PFSK-1 (cell line): ENCODE measurements at regions not wholly inside any gene's neighbourhood (a gene's known extent, or its start where the extent isn't known, plus 50 kb on each side); places are given as distances from the start of the nearest gene placed in this dataset.

Experiments
- FOXP2 ChIP-seq: optimal IDR thresholded peaks from 2 replicates; pipeline ENCODE3; 2011; ENCODE audit warnings: borderline replicate concordance, control low read depth, inconsistent platforms; ENCODE audit not compliant: insufficient read depth; ENCODE audit errors: extremely low read length, extremely low read depth
- POLR2AphosphoS5 ChIP-seq: IDR thresholded peaks from 2 replicates; pipeline ENCODE4 v1.6.1; 2012; ENCODE audit warnings: low read depth, mild to moderate bottlenecking, control low read depth, low read length, moderate library complexity
- SIN3A ChIP-seq: IDR thresholded peaks from 2 replicates; pipeline ENCODE4 v1.6.1; 2012; ENCODE audit warnings: mild to moderate bottlenecking, low read length, moderate library complexity, borderline replicate concordance; ENCODE audit not compliant: insufficient read depth
- TAF1 ChIP-seq: IDR thresholded peaks from 2 replicates; pipeline ENCODE4 v1.6.1; 2012; ENCODE audit warnings: low read length, control low read depth, borderline replicate concordance; ENCODE audit not compliant: insufficient read depth
- TF ChIP-seq, protein P1 (sequence below), 2 experiments: IDR thresholded peaks; 2 replicates each; pipeline versions ENCODE4 v1.6.1 to v1.8.0; 2011 to 2012; ENCODE audit warnings: low read depth in 2 of 2, low read length in 2 of 2, control low read depth in 1 of 2, inconsistent platforms in 1 of 2, mild to moderate bottlenecking in 1 of 2, moderate library complexity in 1 of 2; ENCODE audit not compliant: insufficient read depth in 1 of 2

DNA sequence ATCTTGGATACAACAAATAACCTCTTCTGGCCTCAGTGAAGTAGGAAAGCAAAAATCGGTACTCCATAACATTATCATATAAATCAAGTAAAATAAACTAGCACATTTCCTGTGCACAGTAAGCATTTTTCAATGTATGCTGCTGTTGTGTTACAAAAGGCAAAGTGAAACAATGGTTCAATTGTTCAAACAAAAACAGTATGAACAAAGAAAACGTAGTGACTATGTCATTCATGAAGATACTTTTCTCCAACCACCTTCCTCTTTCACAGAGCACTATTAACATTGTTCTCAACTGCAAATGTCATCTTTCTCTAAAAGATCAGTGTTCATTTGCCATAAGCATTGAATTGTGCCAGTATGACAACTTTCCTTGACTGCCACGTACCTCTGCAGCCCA is 318.6 kb upstream of the PRDM1 start:
- no peak for TF ChIP-seq FOXP2
- TF ChIP-seq SIN3A, result no peak
- no peak for TF ChIP-seq TAF1
- no peak for TF ChIP-seq POLR2AphosphoS5
- TF ChIP-seq, protein P1, sequence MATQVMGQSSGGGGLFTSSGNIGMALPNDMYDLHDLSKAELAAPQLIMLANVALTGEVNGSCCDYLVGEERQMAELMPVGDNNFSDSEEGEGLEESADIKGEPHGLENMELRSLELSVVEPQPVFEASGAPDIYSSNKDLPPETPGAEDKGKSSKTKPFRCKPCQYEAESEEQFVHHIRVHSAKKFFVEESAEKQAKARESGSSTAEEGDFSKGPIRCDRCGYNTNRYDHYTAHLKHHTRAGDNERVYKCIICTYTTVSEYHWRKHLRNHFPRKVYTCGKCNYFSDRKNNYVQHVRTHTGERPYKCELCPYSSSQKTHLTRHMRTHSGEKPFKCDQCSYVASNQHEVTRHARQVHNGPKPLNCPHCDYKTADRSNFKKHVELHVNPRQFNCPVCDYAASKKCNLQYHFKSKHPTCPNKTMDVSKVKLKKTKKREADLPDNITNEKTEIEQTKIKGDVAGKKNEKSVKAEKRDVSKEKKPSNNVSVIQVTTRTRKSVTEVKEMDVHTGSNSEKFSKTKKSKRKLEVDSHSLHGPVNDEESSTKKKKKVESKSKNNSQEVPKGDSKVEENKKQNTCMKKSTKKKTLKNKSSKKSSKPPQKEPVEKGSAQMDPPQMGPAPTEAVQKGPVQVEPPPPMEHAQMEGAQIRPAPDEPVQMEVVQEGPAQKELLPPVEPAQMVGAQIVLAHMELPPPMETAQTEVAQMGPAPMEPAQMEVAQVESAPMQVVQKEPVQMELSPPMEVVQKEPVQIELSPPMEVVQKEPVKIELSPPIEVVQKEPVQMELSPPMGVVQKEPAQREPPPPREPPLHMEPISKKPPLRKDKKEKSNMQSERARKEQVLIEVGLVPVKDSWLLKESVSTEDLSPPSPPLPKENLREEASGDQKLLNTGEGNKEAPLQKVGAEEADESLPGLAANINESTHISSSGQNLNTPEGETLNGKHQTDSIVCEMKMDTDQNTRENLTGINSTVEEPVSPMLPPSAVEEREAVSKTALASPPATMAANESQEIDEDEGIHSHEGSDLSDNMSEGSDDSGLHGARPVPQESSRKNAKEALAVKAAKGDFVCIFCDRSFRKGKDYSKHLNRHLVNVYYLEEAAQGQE (IDR thresholded peaks at IDR 0.05; ENCODE audit: insufficient read depth in 1 of 2, low read depth in 2 of 2, low read length in 2 of 2), result no peak

DNA sequence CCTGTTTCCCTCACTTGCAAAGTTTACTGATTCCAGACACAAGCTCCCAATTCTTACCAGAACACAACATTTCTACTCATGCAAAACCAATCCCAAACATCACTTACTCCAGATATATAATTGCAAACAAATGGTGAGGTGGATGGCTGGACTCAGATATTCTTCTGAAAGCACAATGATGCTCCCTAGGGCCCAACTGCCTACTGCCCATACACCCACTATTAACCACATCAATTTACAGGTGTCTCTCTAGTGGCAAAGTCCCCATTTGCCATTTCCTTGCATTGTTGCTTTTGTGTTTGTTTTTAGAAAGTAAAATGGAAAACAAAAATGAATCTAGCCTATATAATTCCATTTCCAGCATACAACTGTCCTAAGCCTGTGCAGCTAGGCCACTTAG is 320.9 kb upstream of the PRDM1 start:
- TF ChIP-seq FOXP2 (no peak), TAF1 (no peak), SIN3A (no peak), POLR2AphosphoS5 (no peak)
- TF ChIP-seq, protein P1 (IDR thresholded peaks at IDR 0.05; ENCODE audit: insufficient read depth in 1 of 2, low read depth in 2 of 2, low read length in 2 of 2), result no peak

DNA sequence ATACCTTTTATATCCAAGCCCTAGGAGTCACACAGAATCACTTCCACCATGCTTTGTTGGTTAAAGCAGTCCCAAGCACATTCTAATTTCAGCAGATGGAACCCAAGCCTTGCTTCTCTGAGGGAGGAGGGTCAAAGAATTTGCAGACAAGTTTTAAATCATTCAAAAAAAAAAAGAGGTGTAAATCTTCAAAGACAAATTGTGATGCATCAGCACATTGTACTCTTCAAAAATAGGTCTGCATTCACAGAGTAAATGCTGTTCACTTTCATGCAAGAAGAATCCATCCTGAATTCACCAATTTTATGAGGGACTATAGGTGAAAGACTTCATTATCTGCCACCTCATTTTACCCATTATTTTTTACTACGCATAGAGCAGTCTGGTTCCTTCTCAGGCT is 321.8 kb upstream of the PRDM1 start:
- TF ChIP-seq, protein P1 (IDR thresholded peaks at IDR 0.05; ENCODE audit: insufficient read depth in 1 of 2, low read depth in 2 of 2, low read length in 2 of 2), result no peak
- no peak for TF ChIP-seq TAF1
- TF ChIP-seq FOXP2, result no peak
- no peak for TF ChIP-seq POLR2AphosphoS5
- TF ChIP-seq SIN3A, result no peak

DNA sequence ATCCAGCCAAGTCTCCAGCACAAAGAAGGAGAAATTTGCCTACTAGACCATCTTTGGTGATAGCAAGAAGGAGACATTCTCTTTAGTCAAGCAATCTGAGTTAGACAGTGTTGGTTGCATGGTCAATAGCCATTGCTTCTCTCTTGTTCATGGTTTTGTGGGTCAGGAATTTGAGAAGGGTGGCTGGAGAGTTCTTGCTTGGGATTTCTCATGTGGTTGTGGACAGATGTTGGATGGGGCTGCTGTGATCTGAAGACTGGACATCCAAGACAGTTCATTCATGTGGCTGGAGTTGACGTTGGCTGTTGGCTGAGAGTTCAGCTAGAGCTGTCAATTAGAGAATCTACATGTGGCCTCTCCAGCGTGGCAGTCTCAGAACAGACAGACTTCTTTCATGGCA is 322.3 kb upstream of the PRDM1 start:
- TF ChIP-seq, protein P1 (IDR thresholded peaks at IDR 0.05; ENCODE audit: insufficient read depth in 1 of 2, low read depth in 2 of 2, low read length in 2 of 2), result no peak
- TF ChIP-seq POLR2AphosphoS5 (no peak), TAF1 (no peak), FOXP2 (no peak), SIN3A (no peak)

DNA sequence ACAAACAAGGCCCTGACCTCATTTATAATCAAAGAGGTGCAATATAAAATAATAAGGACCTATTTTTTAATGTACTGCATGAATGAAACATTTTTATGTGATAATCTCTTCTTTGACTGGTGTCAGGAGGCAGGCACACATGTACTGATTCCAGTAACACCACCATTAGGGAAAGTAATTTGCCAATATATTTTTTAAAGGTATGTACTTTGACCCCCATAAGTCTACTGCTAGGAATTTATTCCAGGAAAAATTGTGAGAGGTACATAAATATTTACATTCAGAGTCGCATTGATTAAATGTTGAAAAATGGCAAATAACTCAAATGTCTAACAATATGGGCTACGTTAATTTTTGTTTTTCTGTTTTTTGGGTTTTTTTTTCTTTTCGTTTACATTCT is 325.4 kb upstream of the PRDM1 start:
- no peak for TF ChIP-seq FOXP2
- TF ChIP-seq SIN3A, result no peak
- no peak for TF ChIP-seq TAF1
- TF ChIP-seq POLR2AphosphoS5, result no peak
- TF ChIP-seq, protein P1 (IDR thresholded peaks at IDR 0.05; ENCODE audit: insufficient read depth in 1 of 2, low read depth in 2 of 2, low read length in 2 of 2), result no peak
